Non-pigmented ciliary epithelial cell (primary cell): ENCODE measurements at regions not wholly inside any gene's neighbourhood (a gene's known extent, or its start where the extent isn't known, plus 50 kb on each side); places are given as distances from the start of the nearest gene placed in this dataset.
"Not testable (repeated sequence)": the region's sequence is repeated elsewhere in the genome, so short reads cannot be mapped to it uniquely, and the experiment has no call there.

ENCODE experiments used
- DNase-seq: peaks from one replicate; pipeline ENCODE4 v3.0.0-alpha.2; 2010; ENCODE audit warnings: low read depth

GRCh38 chr2:236899950-236900640 lies 185.6 kb upstream of the COPS8 start:
- no peak for DNase-seq

- DNase-seq, result no peak
These were observed 183.7 kb upstream of the COPS8 start for GRCh38 chr2:236901956-236902355.

- no peak for DNase-seq
These were observed 181.7 kb upstream of the COPS8 start for GRCh38 chr2:236903978-236904377.

- DNase-seq, result no peak
These were observed 181.1 kb upstream of the COPS8 start for GRCh38 chr2:236904389-236905263.

- DNase-seq, result no peak
These were observed 179.7 kb upstream of the COPS8 start for GRCh38 chr2:236905976-236906375.

- DNase-seq, result no peak
These were observed 177.1 kb upstream of the COPS8 start for GRCh38 chr2:236908439-236909192.

GRCh38 chr2:236909193-236909504 lies 176.5 kb upstream of the COPS8 start:
- no peak for DNase-seq

- DNase-seq, result no peak
These were observed 175.9 kb upstream of the COPS8 start for GRCh38 chr2:236909802-236910201.

- DNase-seq, result no peak
These were observed 174.8 kb upstream of the COPS8 start for GRCh38 chr2:236910781-236911495.

GRCh38 chr2:236912326-236913120 lies 173.2 kb upstream of the COPS8 start:
- DNase-seq, result no peak

GRCh38 chr2:236915186-236915585 lies 170.5 kb upstream of the COPS8 start:
- no peak for DNase-seq

- no peak for DNase-seq
These were observed 170.0 kb upstream of the COPS8 start for GRCh38 chr2:236915726-236916125.

- DNase-seq, result no peak
These were observed 169.5 kb upstream of the COPS8 start for GRCh38 chr2:236916181-236916580.

- DNase-seq, result no peak
These were observed 169.0 kb upstream of the COPS8 start for GRCh38 chr2:236916651-236917050.

- no peak for DNase-seq
These were observed 168.5 kb upstream of the COPS8 start for GRCh38 chr2:236917164-236917563.

GRCh38 chr2:236918545-236918944 lies 167.1 kb upstream of the COPS8 start:
- no peak for DNase-seq

GRCh38 chr2:236919209-236919608 lies 166.5 kb upstream of the COPS8 start:
- peak; percentile 4 for DNase-seq

GRCh38 chr2:236919801-236920379 lies 165.8 kb upstream of the COPS8 start:
- not testable (repeated sequence) for DNase-seq

GRCh38 chr2:236922061-236922460 lies 163.6 kb upstream of the COPS8 start:
- no peak for DNase-seq

GRCh38 chr2:236928380-236929037 lies 157.2 kb upstream of the COPS8 start:
- no peak for DNase-seq
